Lower leg skin (tissue), 4 donors: ENCODE measurements at regions not wholly inside any gene's neighbourhood (a gene's known extent, or its start where the extent isn't known, plus 50 kb on each side); places are given as distances from the start of the nearest gene placed in this dataset.

Experiments used
- DNase-seq, 2 donors: peaks; one replicate each; pipeline ENCODE4 v3.0.0-alpha.2; 2019; ENCODE audit warnings: low spot score in 2 of 2
- H3K4me3 ChIP-seq: fragments of 200-600 bp; sonication (generic); 2 replicates; pipeline ENCODE4 v1.5.1; 2017; ENCODE audit warnings: mild to moderate bottlenecking, low read depth; ENCODE audit not compliant: poor library complexity, severe bottlenecking
- POLR2A ChIP-seq, 2 donors: fragments of 450-650 bp; IDR thresholded peaks; one replicate each; pipeline ENCODE4 v1.6.1; 2016 to 2017; ENCODE audit warnings: antibody characterized with exemption in 2 of 2, mild to moderate bottlenecking in 1 of 2, moderate library complexity in 1 of 2
- WGBS, 2 donors: methylation state at CpG; one replicate each; pipeline ENCODE4 v1.1.5; 2018; 5-methylcytosine and 5-hydroxymethylcytosine counted together
- intact Hi-C: fragments of 100-400 bp; cut with DNase I; formaldehyde crosslinking; loops from one replicate; pipeline ENCODE4 v1.15.0; 2023; ENCODE audit warnings: low total_unique reads
- TF ChIP-seq, protein P1 (sequence below), 3 donors: fragments of 450-650 bp; IDR thresholded peaks; one replicate each; pipeline ENCODE4 v1.5.1; 2016; ENCODE audit warnings: antibody characterized with exemption in 3 of 3, mild to moderate bottlenecking in 3 of 3, moderate library complexity in 2 of 3

- H3K4me3 ChIP-seq, result no peak overlapping the region
- WGBS, 2 donors, result 52 to 67% methylated on average over 1 of the region's 1 CpG
- DNase-seq, result no peak
- TF ChIP-seq POLR2A (IDR thresholded peaks at IDR 0.05), result no peak
- TF ChIP-seq, protein P1, sequence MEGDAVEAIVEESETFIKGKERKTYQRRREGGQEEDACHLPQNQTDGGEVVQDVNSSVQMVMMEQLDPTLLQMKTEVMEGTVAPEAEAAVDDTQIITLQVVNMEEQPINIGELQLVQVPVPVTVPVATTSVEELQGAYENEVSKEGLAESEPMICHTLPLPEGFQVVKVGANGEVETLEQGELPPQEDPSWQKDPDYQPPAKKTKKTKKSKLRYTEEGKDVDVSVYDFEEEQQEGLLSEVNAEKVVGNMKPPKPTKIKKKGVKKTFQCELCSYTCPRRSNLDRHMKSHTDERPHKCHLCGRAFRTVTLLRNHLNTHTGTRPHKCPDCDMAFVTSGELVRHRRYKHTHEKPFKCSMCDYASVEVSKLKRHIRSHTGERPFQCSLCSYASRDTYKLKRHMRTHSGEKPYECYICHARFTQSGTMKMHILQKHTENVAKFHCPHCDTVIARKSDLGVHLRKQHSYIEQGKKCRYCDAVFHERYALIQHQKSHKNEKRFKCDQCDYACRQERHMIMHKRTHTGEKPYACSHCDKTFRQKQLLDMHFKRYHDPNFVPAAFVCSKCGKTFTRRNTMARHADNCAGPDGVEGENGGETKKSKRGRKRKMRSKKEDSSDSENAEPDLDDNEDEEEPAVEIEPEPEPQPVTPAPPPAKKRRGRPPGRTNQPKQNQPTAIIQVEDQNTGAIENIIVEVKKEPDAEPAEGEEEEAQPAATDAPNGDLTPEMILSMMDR (IDR thresholded peaks at IDR 0.05), result no peak
- intact Hi-C loops, result no loop called here
These were observed 252.6 kb upstream of the RMST start for GRCh38 chr12:97209997-97210396.

GRCh38 chr12:97211416-97211930, 251.1 kb upstream of the RMST start:
- 35 to 59% methylated on average over 1 of the region's 1 CpG for WGBS, 2 donors
- TF ChIP-seq, protein P1 (IDR thresholded peaks at IDR 0.05), result no peak

DNA sequence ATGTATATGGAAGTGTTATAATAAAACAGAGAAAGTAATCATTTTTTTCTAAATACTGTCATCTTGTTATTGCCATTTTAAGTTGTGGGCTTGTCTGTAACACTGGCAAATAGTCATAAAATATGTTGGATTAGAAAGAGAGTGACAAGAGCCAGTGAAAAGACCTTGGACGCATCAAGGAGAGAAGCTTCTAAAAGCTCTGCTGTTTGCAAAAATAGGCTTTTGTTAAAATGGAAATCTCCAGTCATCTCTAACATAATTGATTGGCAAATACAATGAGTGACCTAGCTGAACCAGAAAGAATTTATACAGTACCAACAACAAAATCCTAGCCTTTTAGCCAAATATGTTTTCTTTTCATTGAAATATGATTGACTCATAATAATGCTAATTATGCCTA, 245.8 kb upstream of the RMST start:
- 71 to 72% methylated on average over 1 of the region's 1 CpG for WGBS, 2 donors
- H3K4me3 ChIP-seq, result no peak overlapping the region
- intact Hi-C loops, result no loop called here
- TF ChIP-seq POLR2A (IDR thresholded peaks at IDR 0.05), result no peak
- TF ChIP-seq, protein P1 (IDR thresholded peaks at IDR 0.05), result no peak
- DNase-seq, result no peak

More at GRCh38 chr12:97211416-97211930, 251.1 kb upstream of the RMST start:
- intact Hi-C loops, result no loop called here
- H3K4me3 ChIP-seq, result no peak overlapping the region
- no peak for DNase-seq

DNA sequence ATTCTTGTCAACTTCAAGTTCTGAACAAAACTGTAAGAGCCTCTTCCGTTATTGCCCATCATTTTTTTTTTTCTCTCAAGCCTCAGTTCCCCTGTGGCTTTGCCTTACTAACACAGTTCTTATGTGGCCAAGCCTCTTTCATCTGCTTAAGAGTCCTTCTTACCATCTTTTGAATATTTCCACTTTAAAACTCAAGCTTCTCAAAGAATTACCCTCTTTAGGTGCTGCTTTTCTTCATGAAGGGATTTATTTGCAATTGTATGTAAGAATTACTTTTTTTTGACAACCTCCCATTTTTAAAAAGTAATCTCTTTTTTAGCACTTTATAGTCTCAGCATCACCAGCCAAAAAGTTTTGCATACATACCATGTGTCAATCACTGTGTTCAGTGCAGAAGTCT, 240.2 kb upstream of the RMST start:
- no peak for DNase-seq
- no peak overlapping the region for H3K4me3 ChIP-seq
- intact Hi-C loops, result no loop called here
- 41 to 46% methylated on average over 1 of the region's 1 CpG for WGBS, 2 donors
- TF ChIP-seq, protein P1 (IDR thresholded peaks at IDR 0.05), result no peak
- no peak for TF ChIP-seq POLR2A (IDR thresholded peaks at IDR 0.05)

GRCh38 chr12:97223419-97223818, 239.2 kb upstream of the RMST start:
- DNase-seq, result no peak
- TF ChIP-seq, protein P1 (IDR thresholded peaks at IDR 0.05), result no peak
- no peak for TF ChIP-seq POLR2A (IDR thresholded peaks at IDR 0.05)
- H3K4me3 ChIP-seq, result no peak overlapping the region
- WGBS, 2 donors, result 76 to 77% methylated on average over 1 of the region's 1 CpG
- intact Hi-C loops, result no loop called here

DNA sequence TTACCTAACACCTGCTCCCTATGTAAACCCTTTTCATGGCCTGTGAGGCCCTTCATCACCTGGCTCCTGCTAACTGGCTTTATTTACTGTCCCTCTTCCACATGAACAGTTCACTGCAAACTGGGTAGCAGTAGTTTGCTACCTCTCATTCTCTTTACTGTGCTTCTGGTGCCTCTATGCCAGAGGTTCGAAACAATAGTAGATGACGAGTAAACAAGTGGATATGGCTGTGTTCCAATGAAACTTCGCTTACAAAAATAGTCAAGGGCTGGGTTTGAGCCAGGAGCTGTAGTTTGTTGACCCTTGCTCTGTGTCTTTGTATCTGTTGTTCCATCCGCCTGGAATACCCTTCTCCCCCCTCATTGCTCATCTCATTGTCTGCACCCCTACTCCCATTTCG, 233.6 kb upstream of the RMST start:
- intact Hi-C loops, result no loop called here
- no peak for DNase-seq
- 77 to 82% methylated on average over 5 of the region's 5 CpGs for WGBS, 2 donors
- TF ChIP-seq, protein P1 (IDR thresholded peaks at IDR 0.05), result no peak
- no peak overlapping the region for H3K4me3 ChIP-seq
